Activated T-helper 17 cell treated with anti-CD3 and anti-CD28 coated beads, Interleukin-2, amount 50 U/mL, for 72 hours (primary cell): ENCODE measurements at regions not wholly inside any gene's neighbourhood (a gene's known extent, or its start where the extent isn't known, plus 50 kb on each side); places are given as distances from the start of the nearest gene placed in this dataset.
A peak's percentile ranks its signal among the peaks of the same experiment; 100 is the strongest.
"Not testable (repeated sequence)": the region's sequence is repeated elsewhere in the genome, so short reads cannot be mapped to it uniquely, and the experiment has no call there.

Experiments used
- ATAC-seq: fragments of 150-1000 bp; cut with Tn5 transposase; replicated peaks from 2 replicates; pipeline ENCODE4 v1.10.0; 2021; ENCODE audit warnings: mild to moderate bottlenecking, moderate library complexity
- H3K27ac Mint-ChIP-seq: one replicate; pipeline ENCODE4 v1.8.0; 2022; ENCODE audit warnings: mixed read lengths
- H3K27me3 Mint-ChIP-seq: one replicate; pipeline ENCODE4 v1.8.0; 2022; ENCODE audit warnings: mixed read lengths
- H3K36me3 Mint-ChIP-seq: one replicate; pipeline ENCODE4 v1.8.0; 2022; ENCODE audit warnings: low read depth, mild to moderate bottlenecking, mixed read lengths
- H3K4me1 Mint-ChIP-seq: one replicate; pipeline ENCODE4 v1.8.0; 2022; ENCODE audit warnings: mixed read lengths
- H3K4me3 Mint-ChIP-seq: one replicate; pipeline ENCODE4 v1.8.0; 2022; ENCODE audit warnings: mild to moderate bottlenecking, mixed read lengths
- H3K9me3 Mint-ChIP-seq: one replicate; pipeline ENCODE4 v1.8.0; 2022; ENCODE audit warnings: mixed read lengths

- peak overlapping the region; percentile 60 for H3K27ac Mint-ChIP-seq
- H3K9me3 Mint-ChIP-seq: no peaks in the 10 kb centered on the region
- H3K27me3 Mint-ChIP-seq: no peaks in the 10 kb centered on the region
- no peak overlapping the region for H3K4me3 Mint-ChIP-seq
- H3K36me3 Mint-ChIP-seq: peaks cover 11% of the 10 kb centered on the region
- peaks cover 30% of the 10 kb centered on the region for H3K4me1 Mint-ChIP-seq
- peak; percentile 14 for ATAC-seq
Measured at GRCh38 chr13:73822668-73823592, 311.3 kb downstream of the KLF12 start.

GRCh38 chr13:73820688-73821087 lies 313.5 kb downstream of the KLF12 start:
- H3K9me3 Mint-ChIP-seq: no peaks in the 10 kb centered on the region
- no peak overlapping the region for H3K4me3 Mint-ChIP-seq
- H3K36me3 Mint-ChIP-seq: peaks cover 11% of the 10 kb centered on the region
- H3K4me1 Mint-ChIP-seq: peaks cover 24% of the 10 kb centered on the region
- no peak overlapping the region for H3K27ac Mint-ChIP-seq
- H3K27me3 Mint-ChIP-seq: no peaks in the 10 kb centered on the region
- ATAC-seq: no peak

- Mint-ChIP-seq H3K27ac (no peak overlapping the region), H3K9me3 (no peaks in the 10 kb centered on the region), H3K36me3 (peaks cover 11% of the 10 kb centered on the region), H3K27me3 (no peaks in the 10 kb centered on the region), H3K4me3 (no peak overlapping the region), H3K4me1 (peaks cover 23% of the 10 kb centered on the region)
- no peak for ATAC-seq
Measured at GRCh38 chr13:73820285-73820684, 313.9 kb downstream of the KLF12 start.

GRCh38 chr13:73819711-73820110 lies 314.5 kb downstream of the KLF12 start:
- Mint-ChIP-seq H3K4me1 (peaks cover 19% of the 10 kb centered on the region), H3K9me3 (no peaks in the 10 kb centered on the region), H3K27ac (no peak overlapping the region), H3K36me3 (peaks cover 11% of the 10 kb centered on the region), H3K27me3 (no peaks in the 10 kb centered on the region), H3K4me3 (no peak overlapping the region)
- ATAC-seq: no peak

DNA sequence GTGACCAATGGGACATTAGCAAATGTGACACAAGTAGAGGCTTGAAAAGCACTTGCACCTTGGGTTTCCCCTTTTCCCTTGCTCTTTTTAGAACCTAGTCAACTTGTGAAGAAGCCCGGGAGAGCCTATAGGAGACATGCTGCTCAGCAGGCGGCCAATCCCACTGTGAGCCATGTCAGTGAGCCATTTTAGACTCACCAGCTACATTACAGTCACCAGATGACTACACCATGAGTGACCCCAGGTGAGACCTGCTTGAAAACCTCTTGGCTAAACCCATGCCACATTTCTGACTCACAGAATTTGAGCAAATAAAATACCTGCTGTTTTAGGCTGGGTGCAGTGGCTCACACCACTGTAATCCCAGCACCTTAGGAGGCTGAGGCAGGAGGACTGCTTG lies 317.5 kb downstream of the KLF12 start:
- ATAC-seq: peak; percentile 98
- Mint-ChIP-seq H3K36me3 (peaks cover 37% of the 10 kb centered on the region), H3K4me1 (peaks cover 18% of the 10 kb centered on the region), H3K9me3 (no peaks in the 10 kb centered on the region), H3K27ac (no peak overlapping the region), H3K27me3 (no peaks in the 10 kb centered on the region), H3K4me3 (no peak overlapping the region)

GRCh38 chr13:73815796-73816195 lies 318.4 kb downstream of the KLF12 start:
- Mint-ChIP-seq H3K4me3 (no peak overlapping the region), H3K9me3 (no peaks in the 10 kb centered on the region), H3K4me1 (peaks cover 10% of the 10 kb centered on the region), H3K36me3 (peaks cover 28% of the 10 kb centered on the region), H3K27ac (no peak overlapping the region), H3K27me3 (no peaks in the 10 kb centered on the region)
- ATAC-seq: no peak

DNA sequence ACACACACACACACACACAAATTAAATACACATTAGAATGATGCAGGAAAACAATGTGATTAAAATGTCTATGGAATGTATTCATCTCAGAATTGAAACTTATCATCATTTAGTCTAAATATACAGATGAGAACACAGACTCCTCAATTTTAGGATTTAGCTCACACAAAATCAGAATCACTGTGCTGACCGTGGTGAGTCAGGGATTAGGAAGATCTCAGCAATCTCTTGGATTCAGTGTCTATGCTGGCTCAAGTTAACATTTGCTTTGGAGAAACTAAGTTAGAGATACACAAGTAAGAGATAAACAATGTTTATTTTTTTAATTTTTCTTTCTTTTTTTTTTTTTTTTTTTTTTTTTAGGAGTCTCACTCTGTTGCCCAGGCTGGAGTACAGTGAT lies 323.6 kb downstream of the KLF12 start:
- Mint-ChIP-seq H3K27me3 (no peaks in the 10 kb centered on the region), H3K27ac (no peak overlapping the region), H3K4me3 (no peak overlapping the region), H3K4me1 (peaks cover 5% of the 10 kb centered on the region), H3K9me3 (no peaks in the 10 kb centered on the region), H3K36me3 (peaks cover 54% of the 10 kb centered on the region)
- peak; percentile 21 for ATAC-seq

GRCh38 chr13:73809561-73809960 lies 324.6 kb downstream of the KLF12 start:
- H3K4me1 Mint-ChIP-seq: peaks cover 7% of the 10 kb centered on the region
- H3K27me3 Mint-ChIP-seq: no peaks in the 10 kb centered on the region
- ATAC-seq: no peak
- no peak overlapping the region for H3K27ac Mint-ChIP-seq
- no peaks in the 10 kb centered on the region for H3K9me3 Mint-ChIP-seq
- peaks cover 57% of the 10 kb centered on the region for H3K36me3 Mint-ChIP-seq
- H3K4me3 Mint-ChIP-seq: no peak overlapping the region

- Mint-ChIP-seq H3K27ac (no peak overlapping the region), H3K4me1 (peaks cover 15% of the 10 kb centered on the region), H3K27me3 (no peaks in the 10 kb centered on the region), H3K9me3 (no peaks in the 10 kb centered on the region), H3K36me3 (peaks cover 55% of the 10 kb centered on the region), H3K4me3 (no peak overlapping the region)
- ATAC-seq: no peak
Measured at GRCh38 chr13:73808318-73808717, 325.9 kb downstream of the KLF12 start.

- H3K4me3 Mint-ChIP-seq, ATAC-seq, H3K27ac Mint-ChIP-seq, H3K9me3 Mint-ChIP-seq, H3K27me3 Mint-ChIP-seq: not testable (repeated sequence)
- H3K36me3 Mint-ChIP-seq: peaks cover 35% of the 10 kb centered on the region
- peaks cover 12% of the 10 kb centered on the region for H3K4me1 Mint-ChIP-seq
Measured at GRCh38 chr13:73805326-73805958, 328.8 kb downstream of the KLF12 start.

DNA sequence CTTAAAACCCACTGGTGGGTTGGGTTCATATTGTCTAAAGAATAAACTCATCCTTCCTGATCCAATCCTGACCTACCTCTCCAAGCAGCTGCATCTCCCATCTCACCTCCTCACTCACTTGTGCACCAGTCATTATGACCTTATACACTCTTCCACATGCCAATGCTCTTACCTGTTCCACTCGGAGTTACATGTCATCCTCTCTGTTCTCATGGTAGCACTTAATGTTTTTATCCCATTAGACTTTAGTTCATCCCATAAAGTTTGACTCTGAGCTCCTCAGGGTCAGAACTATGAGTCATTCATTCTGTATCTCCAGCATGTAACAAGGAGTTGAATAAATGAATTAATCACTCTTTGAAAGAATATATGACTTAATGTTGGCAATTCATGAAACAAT lies 330.2 kb downstream of the KLF12 start:
- Mint-ChIP-seq H3K27me3 (no peaks in the 10 kb centered on the region), H3K4me3 (no peak overlapping the region), H3K36me3 (peaks cover 35% of the 10 kb centered on the region), H3K27ac (no peak overlapping the region), H3K4me1 (peaks cover 12% of the 10 kb centered on the region), H3K9me3 (no peaks in the 10 kb centered on the region)
- ATAC-seq: no peak

DNA sequence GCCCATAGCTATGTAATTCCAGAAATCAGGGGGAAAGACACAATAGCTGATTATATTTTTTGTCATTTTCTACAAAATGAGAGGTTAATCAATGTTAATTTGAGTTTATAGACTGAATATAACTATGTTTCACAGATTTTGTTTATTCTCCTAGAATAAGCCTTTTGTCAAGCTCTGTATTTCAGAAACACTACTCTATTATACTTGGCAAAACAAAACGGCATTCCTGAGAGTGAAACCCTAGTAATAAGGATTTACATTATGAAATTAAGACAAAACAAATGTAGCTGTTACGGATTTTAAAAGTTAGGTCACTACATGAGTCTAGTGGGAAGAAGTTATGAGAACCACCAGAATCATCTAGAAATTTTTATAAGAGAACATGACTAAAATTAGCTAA lies 334.2 kb downstream of the KLF12 start:
- no peak overlapping the region for H3K4me3 Mint-ChIP-seq
- H3K9me3 Mint-ChIP-seq: no peaks in the 10 kb centered on the region
- peaks cover 32% of the 10 kb centered on the region for H3K36me3 Mint-ChIP-seq
- no peak overlapping the region for H3K27ac Mint-ChIP-seq
- H3K4me1 Mint-ChIP-seq: peaks cover 12% of the 10 kb centered on the region
- H3K27me3 Mint-ChIP-seq: no peaks in the 10 kb centered on the region
- ATAC-seq: no peak

DNA sequence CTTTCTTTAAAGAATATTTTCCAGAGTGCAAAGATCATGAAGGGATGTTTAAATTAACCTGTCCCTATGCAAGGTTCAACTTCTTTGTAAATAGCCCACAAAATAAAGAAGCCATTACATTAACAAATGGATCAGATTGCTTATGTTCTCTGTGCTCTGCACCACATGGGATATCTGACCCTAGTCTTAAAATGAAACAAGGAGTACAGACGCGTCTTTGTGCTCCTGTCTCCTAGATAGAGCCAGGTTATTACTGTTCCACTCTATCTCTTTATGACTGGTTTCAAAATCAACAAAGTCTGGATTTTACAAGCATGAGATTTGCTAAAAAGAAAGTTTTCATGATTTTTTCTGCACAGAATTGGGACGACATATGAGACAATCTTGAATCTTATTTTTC lies 339.4 kb downstream of the KLF12 start:
- no peak overlapping the region for H3K27ac Mint-ChIP-seq
- H3K4me3 Mint-ChIP-seq: no peak overlapping the region
- no peaks in the 10 kb centered on the region for H3K27me3 Mint-ChIP-seq
- no peaks in the 10 kb centered on the region for H3K9me3 Mint-ChIP-seq
- H3K36me3 Mint-ChIP-seq: peaks cover 24% of the 10 kb centered on the region
- ATAC-seq: no peak
- H3K4me1 Mint-ChIP-seq: no peaks in the 10 kb centered on the region

DNA sequence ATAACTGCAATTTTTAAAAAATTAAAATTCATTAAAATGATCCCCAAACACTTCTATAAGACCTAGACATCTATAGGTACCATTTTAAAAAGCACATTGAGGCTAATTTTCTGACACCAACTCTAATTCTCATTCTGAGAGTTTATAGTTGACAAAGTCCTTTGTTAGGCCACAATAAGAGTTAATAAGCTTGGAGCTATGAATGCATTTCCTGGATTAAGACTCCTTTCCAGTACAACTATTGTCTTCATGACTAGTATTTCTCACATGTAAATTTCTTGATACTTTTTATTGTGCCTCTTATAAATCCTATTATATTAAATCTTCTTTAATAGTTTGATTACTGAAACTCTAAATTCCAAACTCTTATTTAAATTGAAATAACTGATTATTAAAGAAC lies 340.8 kb downstream of the KLF12 start:
- no peak for ATAC-seq
- no peak overlapping the region for H3K27ac Mint-ChIP-seq
- no peaks in the 10 kb centered on the region for H3K27me3 Mint-ChIP-seq
- H3K9me3 Mint-ChIP-seq: no peaks in the 10 kb centered on the region
- H3K4me1 Mint-ChIP-seq: no peaks in the 10 kb centered on the region
- no peak overlapping the region for H3K4me3 Mint-ChIP-seq
- H3K36me3 Mint-ChIP-seq: peaks cover 16% of the 10 kb centered on the region

DNA sequence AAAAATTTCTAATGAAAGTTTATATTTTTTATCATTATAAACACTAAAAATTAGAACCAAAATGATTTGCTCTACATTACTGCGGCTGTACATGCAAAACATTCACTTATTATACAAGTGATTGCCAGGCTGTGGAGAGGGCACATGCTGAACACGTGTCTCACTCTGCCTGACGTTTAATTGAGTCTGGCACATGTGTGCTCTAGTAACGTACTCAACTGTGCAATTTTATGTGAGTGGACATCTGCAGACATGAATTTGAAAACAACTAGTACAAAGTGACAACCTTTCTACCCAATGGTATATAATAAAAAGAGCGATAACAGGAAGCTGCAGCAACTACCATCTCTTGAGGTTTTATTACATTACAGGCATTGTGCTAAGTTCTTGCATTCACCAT lies 341.4 kb downstream of the KLF12 start:
- ATAC-seq: no peak
- Mint-ChIP-seq H3K27me3 (no peaks in the 10 kb centered on the region), H3K36me3 (peaks cover 10% of the 10 kb centered on the region), H3K27ac (no peak overlapping the region), H3K4me3 (no peak overlapping the region), H3K4me1 (no peaks in the 10 kb centered on the region), H3K9me3 (no peaks in the 10 kb centered on the region)
